WERI-Rb-1 (cell line): ENCODE measurements at regions not wholly inside any gene's neighbourhood (a gene's known extent, or its start where the extent isn't known, plus 50 kb on each side); places are given as distances from the start of the nearest gene placed in this dataset.
"Not testable (repeated sequence)": the region's sequence is repeated elsewhere in the genome, so short reads cannot be mapped to it uniquely, and the experiment has no call there.

ENCODE experiments used
- DNase-seq: peaks from one replicate; pipeline ENCODE4 v3.0.0-alpha.2; 2020
- H3K27ac ChIP-seq: fragments of 250-450 bp; sonication (Bioruptor Pico); 2 replicates; pipeline ENCODE4 v1.5.1; 2020; ENCODE audit warnings: mild to moderate bottlenecking, moderate library complexity
- H3K27me3 ChIP-seq: fragments of 250-450 bp; sonication (Bioruptor Pico); 2 replicates; pipeline ENCODE4 v1.5.1; 2021; ENCODE audit warnings: mild to moderate bottlenecking, low read depth, moderate library complexity; ENCODE audit not compliant: insufficient read depth, severe bottlenecking
- H3K36me3 ChIP-seq: fragments of 250-450 bp; sonication (Bioruptor Pico); 2 replicates; pipeline ENCODE4 v1.5.1; 2020; ENCODE audit warnings: mild to moderate bottlenecking, moderate library complexity
- H3K4me3 ChIP-seq: 2 replicates; pipeline ENCODE4 v1.5.1; 2011; ENCODE audit warnings: low read depth, mild to moderate bottlenecking, control low read depth, low read length
- H3K9me3 ChIP-seq: fragments of 250-450 bp; sonication (Bioruptor Pico); 2 replicates; pipeline ENCODE4 v1.5.1; 2021; ENCODE audit warnings: mild to moderate bottlenecking, moderate library complexity; ENCODE audit not compliant: severe bottlenecking
- TF ChIP-seq, protein P1 (sequence below): IDR thresholded peaks from 2 replicates; pipeline ENCODE4 v1.5.1; 2011; ENCODE audit warnings: low read depth, mild to moderate bottlenecking, control low read depth, inconsistent platforms, low read length

DNA sequence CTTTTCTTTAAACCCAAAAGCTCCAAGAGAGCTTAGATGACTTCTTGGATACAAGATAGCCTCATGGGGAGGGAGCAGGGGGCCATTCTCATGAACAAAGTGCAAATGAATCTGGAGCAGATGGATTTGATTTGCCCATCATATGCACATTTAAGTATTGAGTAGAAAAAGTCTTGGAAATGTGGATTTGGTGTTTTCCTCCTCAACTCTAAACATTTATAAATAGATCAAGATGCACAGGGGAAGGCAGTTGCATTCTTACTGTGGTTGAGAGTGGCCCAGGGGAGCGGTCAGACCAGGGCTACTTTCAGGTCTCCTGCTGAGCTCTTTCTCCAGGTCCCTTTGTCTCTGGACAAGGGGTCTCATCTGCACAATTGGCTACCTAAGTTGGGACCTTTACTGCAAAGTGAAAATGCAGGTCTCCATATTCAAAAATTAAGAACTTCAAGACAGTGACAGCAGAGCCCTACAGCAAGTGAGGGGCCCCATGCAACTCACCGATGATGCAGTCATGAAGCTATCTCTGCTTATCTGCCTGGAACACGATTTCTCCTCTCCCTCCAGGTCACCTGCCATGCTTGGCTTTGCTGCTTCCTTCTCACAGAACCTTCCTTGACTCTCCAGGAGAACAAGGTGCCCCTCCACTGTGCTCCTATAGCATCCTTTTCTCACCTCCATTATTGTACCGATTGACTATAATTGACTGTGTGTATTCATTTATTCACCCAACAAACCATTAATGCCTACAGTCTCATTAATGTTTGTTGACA, 145.4 kb downstream of the LPIN1 start:
- Histone ChIP-seq H3K27ac (no peak overlapping the region), H3K27me3 (no peaks in the 10 kb centered on the region), H3K4me3 (no peak overlapping the region), H3K9me3 (peaks cover 17% of the 10 kb centered on the region), H3K36me3 (no peaks in the 10 kb centered on the region)
- DNase-seq: no peak
- TF ChIP-seq, protein P1, sequence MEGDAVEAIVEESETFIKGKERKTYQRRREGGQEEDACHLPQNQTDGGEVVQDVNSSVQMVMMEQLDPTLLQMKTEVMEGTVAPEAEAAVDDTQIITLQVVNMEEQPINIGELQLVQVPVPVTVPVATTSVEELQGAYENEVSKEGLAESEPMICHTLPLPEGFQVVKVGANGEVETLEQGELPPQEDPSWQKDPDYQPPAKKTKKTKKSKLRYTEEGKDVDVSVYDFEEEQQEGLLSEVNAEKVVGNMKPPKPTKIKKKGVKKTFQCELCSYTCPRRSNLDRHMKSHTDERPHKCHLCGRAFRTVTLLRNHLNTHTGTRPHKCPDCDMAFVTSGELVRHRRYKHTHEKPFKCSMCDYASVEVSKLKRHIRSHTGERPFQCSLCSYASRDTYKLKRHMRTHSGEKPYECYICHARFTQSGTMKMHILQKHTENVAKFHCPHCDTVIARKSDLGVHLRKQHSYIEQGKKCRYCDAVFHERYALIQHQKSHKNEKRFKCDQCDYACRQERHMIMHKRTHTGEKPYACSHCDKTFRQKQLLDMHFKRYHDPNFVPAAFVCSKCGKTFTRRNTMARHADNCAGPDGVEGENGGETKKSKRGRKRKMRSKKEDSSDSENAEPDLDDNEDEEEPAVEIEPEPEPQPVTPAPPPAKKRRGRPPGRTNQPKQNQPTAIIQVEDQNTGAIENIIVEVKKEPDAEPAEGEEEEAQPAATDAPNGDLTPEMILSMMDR: no peak

GRCh38 chr2:11896386-11896785, 150.0 kb downstream of the LPIN1 start:
- H3K36me3 ChIP-seq: no peaks in the 10 kb centered on the region
- no peak for DNase-seq
- no peaks in the 10 kb centered on the region for H3K27me3 ChIP-seq
- TF ChIP-seq, protein P1: no peak
- H3K4me3 ChIP-seq: no peak overlapping the region
- H3K9me3 ChIP-seq: no peaks in the 10 kb centered on the region
- no peak overlapping the region for H3K27ac ChIP-seq

- no peaks in the 10 kb centered on the region for H3K36me3 ChIP-seq
- no peak for DNase-seq
- TF ChIP-seq, protein P1: no peak
- H3K9me3 ChIP-seq: peaks cover 3% of the 10 kb centered on the region
- no peak overlapping the region for H3K4me3 ChIP-seq
- no peak overlapping the region for H3K27ac ChIP-seq
- H3K27me3 ChIP-seq: no peaks in the 10 kb centered on the region
Observed at GRCh38 chr2:11898576-11898975, 152.1 kb downstream of the LPIN1 start.

DNA sequence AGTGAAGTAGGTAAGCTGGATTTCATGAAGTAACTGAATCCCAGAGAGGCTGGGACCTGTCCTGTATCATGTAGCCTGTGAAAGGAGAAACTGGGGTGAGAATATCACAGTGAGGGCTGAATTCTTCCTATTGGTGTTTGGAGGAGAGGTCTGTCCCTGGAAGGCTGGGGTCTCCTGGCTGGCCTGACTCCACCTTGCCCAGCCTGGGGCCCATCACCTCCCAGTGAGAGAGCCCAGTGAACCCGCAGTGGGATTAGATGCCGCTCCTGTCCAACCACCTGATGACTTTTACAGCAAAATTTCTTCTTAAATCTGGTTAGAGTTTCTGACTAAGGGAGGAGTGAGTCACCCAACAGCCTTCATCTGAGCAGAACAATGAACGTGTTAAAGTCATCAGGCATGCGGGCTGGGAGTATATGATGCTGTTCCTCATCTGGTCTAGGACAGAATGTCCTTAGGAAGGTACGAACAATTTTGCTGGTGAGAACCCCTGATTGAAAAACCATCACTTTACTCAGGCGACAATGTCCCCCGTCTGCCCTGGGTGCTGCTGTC, 152.9 kb downstream of the LPIN1 start:
- H3K4me3 ChIP-seq: no peak overlapping the region
- no peak overlapping the region for H3K27ac ChIP-seq
- TF ChIP-seq, protein P1: no peak
- no peaks in the 10 kb centered on the region for H3K27me3 ChIP-seq
- no peak for DNase-seq
- peaks cover 3% of the 10 kb centered on the region for H3K9me3 ChIP-seq
- no peaks in the 10 kb centered on the region for H3K36me3 ChIP-seq

DNA sequence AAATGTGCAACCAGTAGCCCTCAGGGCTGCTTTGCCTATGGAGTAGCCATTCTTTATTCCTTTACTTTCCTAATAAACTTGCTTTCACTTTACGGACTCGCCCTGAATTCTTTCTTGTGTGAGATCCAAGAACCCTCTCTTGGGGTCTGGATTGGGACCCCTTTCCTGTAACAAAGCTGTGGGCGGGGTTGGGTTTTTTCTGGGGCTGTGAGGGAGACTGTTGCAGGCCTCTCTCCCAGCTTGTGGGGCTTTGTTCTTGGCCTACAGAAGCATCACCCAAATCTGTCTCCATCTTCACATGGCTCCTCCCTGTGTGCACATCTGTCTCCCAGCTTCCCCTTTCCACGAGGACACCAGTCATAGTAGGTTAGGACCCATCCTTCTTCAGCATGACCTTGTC, 154.5 kb downstream of the LPIN1 start:
- H3K9me3 ChIP-seq, H3K27ac ChIP-seq, H3K4me3 ChIP-seq, H3K36me3 ChIP-seq, DNase-seq, H3K27me3 ChIP-seq: not testable (repeated sequence)

DNA sequence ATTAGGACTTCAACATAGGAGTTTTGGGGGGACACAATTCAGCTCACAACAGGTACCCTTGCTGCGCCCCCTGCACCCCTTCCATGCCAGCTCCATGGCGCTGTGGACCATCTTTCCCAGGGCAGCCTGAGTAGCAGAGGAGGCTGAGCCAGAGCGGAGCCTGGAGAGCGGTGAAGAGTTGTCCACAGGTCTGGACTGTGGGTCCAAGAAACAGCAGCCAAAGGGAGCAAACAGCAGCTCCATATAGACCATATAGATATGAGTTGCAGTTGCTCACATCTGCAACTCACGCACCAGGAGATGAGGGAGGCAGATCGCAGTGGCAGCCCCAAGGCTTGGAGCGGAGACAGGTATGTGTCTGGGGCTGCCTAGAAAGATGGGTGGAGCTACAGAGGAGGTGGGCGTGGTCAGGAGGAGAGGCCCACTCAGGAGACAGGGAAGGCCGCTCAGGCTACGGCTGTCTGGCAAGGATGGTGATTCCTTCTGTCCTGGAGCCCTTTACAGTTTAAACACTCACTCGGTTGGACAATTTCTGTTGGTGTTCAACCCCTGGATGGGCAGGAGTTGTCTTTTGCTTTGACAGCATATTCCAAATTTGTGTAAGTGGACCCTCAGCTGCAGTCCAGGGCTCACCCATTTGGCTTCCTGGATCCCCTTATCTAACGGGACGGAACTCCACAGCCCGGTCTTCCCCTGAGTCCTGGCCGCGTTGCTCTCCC, 155.1 kb downstream of the LPIN1 start:
- TF ChIP-seq, protein P1: no peak
- DNase-seq: no peak

More for the DNA sequence above, 155.1 kb downstream of the LPIN1 start:
- Histone ChIP-seq H3K27me3 (no peaks in the 10 kb centered on the region), H3K27ac (no peak overlapping the region), H3K4me3 (no peak overlapping the region), H3K36me3 (no peaks in the 10 kb centered on the region), H3K9me3 (peaks cover 3% of the 10 kb centered on the region)
